ENCODE measurements at regions not wholly inside any gene's neighbourhood (a gene's known extent, or its start where the extent isn't known, plus 50 kb on each side); places are given as distances from the start of the nearest gene placed in this dataset.

GRCh38 chr6:153780011-153780410 lies 259.0 kb upstream of the OPRM1 start:
- DNase-seq: no peak

GRCh38 chr6:153778216-153778615 lies 260.8 kb upstream of the OPRM1 start:
- no peak for DNase-seq

GRCh38 chr6:153771577-153771976 lies 267.5 kb upstream of the OPRM1 start:
- DNase-seq: no peak

- no peak for DNase-seq
Observed at GRCh38 chr6:153767127-153767526, 271.9 kb upstream of the OPRM1 start.

GRCh38 chr6:153758516-153758915 lies 280.5 kb upstream of the OPRM1 start:
- DNase-seq: no peak

- no peak for DNase-seq
Observed at GRCh38 chr6:153735761-153736160, 303.3 kb upstream of the OPRM1 start.

GRCh38 chr6:153729189-153729588 lies 309.9 kb upstream of the OPRM1 start:
- no peak for DNase-seq

- DNase-seq: no peak
Observed at GRCh38 chr6:153727885-153728284, 311.2 kb upstream of the OPRM1 start.

- DNase-seq: no peak
Observed at GRCh38 chr6:153725456-153725855, 313.6 kb upstream of the OPRM1 start.

GRCh38 chr6:153720732-153721131 lies 318.3 kb upstream of the OPRM1 start:
- DNase-seq: no peak

- DNase-seq: no peak
Observed at GRCh38 chr6:153705429-153705828, 333.6 kb upstream of the OPRM1 start.

GRCh38 chr6:153702671-153703070 lies 336.4 kb upstream of the OPRM1 start:
- DNase-seq: no peak

GRCh38 chr6:153698637-153699036 lies 340.4 kb upstream of the OPRM1 start:
- DNase-seq: no peak

- no peak for DNase-seq
Observed at GRCh38 chr6:153698001-153698400, 341.0 kb upstream of the OPRM1 start.

GRCh38 chr6:153677522-153677921 lies 361.5 kb upstream of the OPRM1 start:
- no peak for DNase-seq

- no peak for DNase-seq
Observed at GRCh38 chr6:153673750-153674149, 365.3 kb upstream of the OPRM1 start.

- DNase-seq: no peak
Observed at GRCh38 chr6:153673225-153673624, 365.8 kb upstream of the OPRM1 start.

- no peak for DNase-seq
Observed at GRCh38 chr6:153670403-153671026, 368.5 kb upstream of the OPRM1 start.

GRCh38 chr6:153668758-153669157 lies 370.3 kb upstream of the OPRM1 start:
- no peak for DNase-seq

GRCh38 chr6:153662982-153663381 lies 376.1 kb upstream of the OPRM1 start:
- DNase-seq: no peak

GRCh38 chr6:153645326-153645725 lies 393.7 kb upstream of the OPRM1 start:
- DNase-seq: no peak

- no peak for DNase-seq
Observed at GRCh38 chr6:153644000-153644399, 395.0 kb upstream of the OPRM1 start.

GRCh38 chr6:153634416-153634815 lies 404.6 kb upstream of the OPRM1 start:
- DNase-seq: no peak

GRCh38 chr6:153625089-153625488 lies 414.0 kb upstream of the OPRM1 start:
- no peak for DNase-seq

GRCh38 chr6:153624528-153624927 lies 414.5 kb upstream of the OPRM1 start:
- DNase-seq: no peak

GRCh38 chr6:153623496-153623895 lies 415.5 kb upstream of the OPRM1 start:
- no peak for DNase-seq

Measured in SHP77 (cell line).